ENCODE measurements at regions not wholly inside any gene's neighbourhood (a gene's known extent, or its start where the extent isn't known, plus 50 kb on each side); places are given as distances from the start of the nearest gene placed in this dataset.
"Not testable (repeated sequence)": the region's sequence is repeated elsewhere in the genome, so short reads cannot be mapped to it uniquely, and the experiment has no call there.

- DNase-seq: no peak
These were observed 215.9 kb downstream of the SH2D4B start for GRCh38 chr10:80753612-80754011.

DNA sequence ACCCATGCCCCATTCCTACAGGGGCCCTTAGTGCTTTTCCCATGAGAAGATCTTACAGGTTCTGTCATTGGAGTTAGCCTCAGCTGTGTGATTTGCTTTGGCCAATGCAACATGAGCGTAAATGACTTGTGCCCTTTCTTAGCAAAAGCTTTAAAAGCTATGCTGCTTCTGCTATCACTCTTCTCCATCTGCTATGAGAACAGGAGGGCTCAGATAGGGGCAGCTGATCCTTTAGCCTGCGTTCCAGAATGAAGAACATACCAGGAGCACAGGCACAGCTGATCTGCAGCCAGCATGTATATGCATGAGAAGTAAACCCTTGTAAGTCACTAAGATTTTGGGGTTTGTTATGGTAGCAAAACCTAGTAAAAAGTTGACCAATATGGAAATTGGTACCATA lies 218.2 kb downstream of the SH2D4B start:
- DNase-seq: no peak

DNA sequence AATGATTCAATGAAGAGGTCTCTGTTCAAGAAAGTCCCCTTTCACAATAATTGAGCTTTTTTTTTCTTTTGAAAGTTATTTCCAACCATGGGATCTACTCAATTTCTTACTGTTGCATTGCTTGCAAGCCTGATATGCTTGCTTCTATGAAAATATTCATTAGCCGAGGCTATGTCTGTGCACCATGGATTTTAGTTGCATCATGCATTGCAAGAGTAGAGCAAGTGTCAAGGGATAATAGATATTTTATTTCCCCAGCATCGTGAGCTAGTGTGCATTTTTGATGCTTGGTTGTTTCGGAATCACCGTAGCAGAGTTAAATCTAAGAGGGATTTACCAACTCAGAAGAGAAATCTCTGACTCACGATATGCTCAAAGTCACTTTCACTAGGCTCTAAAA lies 222.0 kb downstream of the SH2D4B start:
- no peak for DNase-seq

DNA sequence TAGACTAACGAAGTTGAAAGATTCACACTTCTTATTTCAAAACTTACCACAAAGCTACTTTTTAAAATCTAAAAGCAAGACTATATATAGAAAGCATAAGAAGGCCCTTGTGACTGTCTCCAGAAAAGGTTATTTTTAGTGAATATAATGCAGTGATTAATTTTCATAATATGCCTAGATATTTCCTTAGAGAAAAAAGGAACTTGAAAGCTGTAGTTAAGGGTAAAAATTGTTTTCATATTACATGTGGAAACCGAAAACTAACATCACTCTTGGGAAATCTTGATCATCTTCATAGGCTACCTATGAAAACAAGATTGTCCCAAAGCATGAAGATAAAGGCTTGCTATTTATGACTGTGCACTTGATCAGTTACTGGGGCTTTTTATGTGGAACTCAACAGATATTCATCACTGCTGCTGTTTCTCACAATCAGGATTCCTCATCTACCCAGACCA lies 223.2 kb downstream of the SH2D4B start:
- DNase-seq: no peak

GRCh38 chr10:80767963-80768362 lies 230.3 kb downstream of the SH2D4B start:
- no peak for DNase-seq

GRCh38 chr10:80769700-80770160 lies 232.0 kb downstream of the SH2D4B start:
- peak; percentile 48 for DNase-seq

DNA sequence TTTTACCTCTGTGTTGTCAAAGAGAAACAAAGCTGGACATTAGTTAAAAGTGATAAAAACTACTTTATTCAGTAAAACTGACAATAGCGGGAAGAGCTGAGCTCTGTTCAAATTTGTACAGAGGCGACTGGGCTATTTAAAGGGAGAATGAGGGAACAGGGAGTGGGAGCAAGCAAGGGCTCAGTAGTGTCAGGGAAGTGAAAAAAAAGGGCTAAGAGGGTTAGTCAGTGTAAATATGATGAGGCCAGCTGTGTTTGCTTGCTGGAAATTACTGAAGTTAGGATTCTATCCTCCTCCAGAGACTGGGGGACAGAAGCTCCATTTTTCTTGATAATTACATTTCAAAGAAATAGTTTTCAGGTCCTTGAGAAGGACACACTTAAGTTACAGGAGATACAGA lies 232.5 kb downstream of the SH2D4B start:
- peak; percentile 85 for DNase-seq

DNA sequence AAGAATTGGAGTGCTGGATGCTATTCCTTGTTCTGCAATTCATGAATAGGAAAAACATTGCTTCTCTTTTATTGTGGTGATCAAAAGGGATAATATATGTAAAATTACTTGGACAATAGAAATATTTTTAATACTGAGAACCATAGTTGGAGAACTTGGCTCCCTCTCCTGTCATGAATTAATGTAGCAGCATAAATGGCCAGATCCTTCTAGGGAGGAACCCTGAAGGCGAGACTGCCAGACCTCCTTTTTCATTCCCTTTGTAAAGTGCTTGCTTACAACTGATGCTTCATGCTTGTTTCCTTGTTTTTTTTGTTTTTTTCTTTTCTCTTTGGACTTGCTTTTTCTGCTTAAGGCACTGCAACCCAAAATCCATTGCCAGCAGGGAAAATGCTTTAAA lies 233.6 kb downstream of the SH2D4B start:
- peak; percentile 23 for DNase-seq

- DNase-seq: peak; percentile 61
These were observed 234.3 kb downstream of the SH2D4B start for GRCh38 chr10:80771902-80772555.

GRCh38 chr10:80772596-80772995 lies 234.9 kb downstream of the SH2D4B start:
- DNase-seq: no peak

GRCh38 chr10:80784695-80785094 lies 247.0 kb downstream of the SH2D4B start:
- no peak for DNase-seq

DNA sequence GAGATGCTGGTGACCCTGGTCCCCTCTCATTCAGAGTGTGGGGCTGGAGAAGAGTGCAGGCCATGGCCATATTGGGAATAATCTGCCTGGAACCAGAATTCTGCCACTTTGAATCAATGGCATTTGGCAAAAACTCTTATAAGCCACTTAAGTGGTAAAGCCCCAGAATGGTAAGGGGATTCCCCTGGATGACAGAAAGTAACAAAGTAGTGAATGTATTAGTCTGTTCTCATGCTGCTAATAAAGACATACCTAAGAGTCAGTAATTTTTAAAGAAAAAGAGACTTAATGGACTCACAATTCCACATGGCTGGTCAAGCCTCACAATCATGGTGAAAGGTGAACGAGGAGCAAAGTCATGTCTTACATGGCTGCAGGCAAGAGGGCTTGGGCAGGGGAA lies 248.6 kb downstream of the SH2D4B start:
- no peak for DNase-seq

DNA sequence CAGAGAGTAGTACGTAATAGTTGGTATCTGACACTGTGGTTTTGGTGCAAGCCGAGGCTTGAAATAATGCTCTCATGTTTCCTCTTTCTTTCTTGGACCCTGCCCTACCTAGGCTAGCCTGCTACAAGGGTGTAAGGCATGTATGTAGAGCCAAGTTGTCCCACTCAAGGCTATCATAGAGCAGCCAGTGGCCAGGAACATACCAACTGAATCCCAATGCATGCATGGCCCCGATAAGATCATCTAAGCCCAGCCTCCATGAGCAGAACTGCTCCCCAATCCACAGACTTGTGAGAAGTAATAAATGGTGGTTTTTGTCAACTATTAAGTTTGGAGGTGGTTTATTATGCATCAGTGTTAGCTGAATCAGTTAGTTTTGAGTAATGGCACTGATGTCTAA lies 250.2 kb downstream of the SH2D4B start:
- DNase-seq: no peak

DNA sequence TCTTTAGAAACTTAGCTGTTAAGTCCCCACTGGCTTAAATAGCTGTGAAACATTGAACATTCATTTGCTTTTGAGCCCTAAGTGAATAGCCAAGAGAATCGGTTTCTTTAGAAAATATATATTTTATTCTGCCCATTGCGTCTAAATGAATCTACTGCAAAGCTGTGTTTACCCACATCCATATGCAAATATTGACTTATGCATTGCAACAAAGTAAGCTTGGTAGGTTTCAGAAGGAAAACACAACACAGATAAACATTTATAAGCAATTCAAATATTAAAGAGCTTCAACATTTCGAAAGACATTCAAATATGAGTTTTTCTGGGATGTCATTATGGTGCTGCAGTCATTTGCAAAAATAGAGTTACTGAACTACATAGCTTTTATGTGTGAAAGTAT lies 257.3 kb downstream of the SH2D4B start:
- peak; percentile 63 for DNase-seq

DNA sequence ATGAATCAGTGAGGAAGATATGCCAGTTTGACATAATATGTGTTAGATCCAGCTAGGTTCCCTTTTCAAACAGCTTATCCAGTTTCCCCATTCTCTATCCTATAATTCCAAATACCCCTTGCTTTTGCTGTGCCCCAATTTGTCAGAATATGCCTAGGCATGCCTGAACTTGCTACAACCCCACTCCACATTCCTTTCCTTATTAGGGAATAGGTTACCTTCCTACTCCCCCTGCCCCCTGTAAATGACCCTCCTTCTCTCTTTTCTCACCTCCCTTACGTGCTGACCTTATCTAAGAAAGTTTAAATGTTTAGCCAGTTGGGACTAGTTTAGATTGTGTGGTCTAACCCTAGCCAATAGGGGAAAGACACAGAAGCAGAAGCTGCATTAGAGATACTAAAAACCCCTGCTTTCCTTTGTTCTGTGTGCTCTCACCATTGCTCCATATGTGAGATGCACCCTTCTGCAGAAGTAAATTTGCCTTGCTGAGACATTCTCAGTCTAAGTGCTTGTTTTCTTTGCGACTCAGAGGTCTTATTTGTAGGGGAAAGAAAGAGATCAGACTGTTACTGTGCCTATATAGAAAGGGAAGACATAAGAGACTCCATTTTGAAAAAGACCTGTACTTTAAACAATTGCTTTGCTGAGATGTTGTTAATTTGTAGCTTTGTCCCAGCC lies 267.8 kb downstream of the SH2D4B start:
- DNase-seq: peak; percentile 11

DNA sequence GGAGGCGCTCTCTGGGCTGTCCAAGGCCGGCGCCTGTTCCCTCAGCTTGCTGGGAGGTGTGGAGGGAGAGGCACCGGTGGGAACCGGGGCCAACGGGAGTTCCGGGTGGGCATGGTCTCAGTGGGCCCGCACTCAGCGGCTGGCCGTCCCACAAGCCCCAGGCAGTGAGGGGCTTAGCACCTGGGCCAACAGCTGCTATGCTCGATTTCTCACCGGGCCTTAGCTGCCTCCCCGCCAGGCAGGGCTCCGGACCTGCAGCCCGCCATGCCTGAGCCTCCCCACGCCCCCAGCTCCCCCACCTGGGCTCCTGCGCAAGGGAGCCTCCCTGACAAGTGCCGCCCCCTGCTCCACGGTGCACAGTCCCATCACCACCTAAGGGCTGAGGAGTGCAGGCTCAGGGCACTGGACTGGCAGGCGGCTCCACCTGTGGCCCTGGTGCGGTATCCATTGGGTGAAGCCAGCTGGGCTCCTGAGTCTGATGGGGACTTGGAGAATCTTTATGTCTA lies 276.5 kb downstream of the SH2D4B start:
- DNase-seq: no peak

DNA sequence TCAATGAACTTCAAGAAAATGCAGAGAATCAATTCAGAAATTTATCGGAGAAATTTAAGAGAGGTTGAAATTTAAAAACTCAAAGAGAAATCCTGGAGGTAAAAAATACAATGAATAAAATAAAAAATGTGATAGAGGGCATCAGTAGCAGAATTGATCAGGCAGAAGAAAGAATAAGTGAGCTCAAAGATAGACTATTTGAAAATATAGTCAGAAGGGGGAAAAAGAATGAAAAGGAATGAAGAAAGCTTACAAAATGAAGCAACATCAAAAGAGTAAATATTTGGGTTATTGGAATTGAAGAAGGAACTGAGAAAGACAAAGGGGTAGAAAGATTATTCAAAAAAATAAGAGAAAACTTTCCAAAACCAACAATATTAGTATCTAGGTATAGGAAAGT lies 291.4 kb downstream of the SH2D4B start:
- DNase-seq: no peak

DNA sequence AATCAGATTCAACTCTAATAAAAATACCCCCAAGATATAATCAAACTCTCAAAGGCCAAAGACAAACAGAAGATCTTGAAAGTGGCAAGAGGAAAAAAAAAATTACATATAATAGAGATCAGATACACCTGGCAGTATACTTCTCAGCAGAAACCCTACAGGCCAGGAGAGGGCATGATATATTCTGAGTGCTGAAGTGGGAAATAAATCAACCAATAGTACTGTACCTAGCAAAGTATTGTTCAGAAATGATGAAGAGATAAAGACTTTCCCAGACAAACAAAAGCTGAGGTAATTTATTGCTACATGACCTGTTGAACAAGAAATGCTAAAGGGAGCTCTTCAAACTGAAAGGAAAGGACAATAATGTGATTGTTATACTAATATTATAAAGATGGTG lies 291.9 kb downstream of the SH2D4B start:
- peak; percentile 20 for DNase-seq

DNA sequence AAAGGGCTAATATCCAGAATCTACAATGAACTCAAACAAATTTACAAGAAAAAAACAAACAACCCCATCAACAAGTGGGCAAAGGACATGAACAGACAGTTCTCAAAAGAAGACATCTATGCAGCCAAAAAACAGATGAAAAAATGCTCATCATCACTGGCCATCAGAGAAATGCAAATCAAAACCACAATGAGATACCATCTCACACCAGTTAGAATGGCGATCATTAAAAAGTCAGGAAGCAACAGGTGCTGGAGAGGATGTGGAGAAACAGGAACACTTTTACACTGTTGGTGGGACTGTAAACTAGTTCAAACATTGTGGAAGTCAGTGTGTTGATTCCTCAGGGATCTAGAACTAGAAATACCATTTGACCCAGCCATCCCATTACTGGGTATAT lies 295.0 kb downstream of the SH2D4B start:
- DNase-seq: not testable (repeated sequence)

DNA sequence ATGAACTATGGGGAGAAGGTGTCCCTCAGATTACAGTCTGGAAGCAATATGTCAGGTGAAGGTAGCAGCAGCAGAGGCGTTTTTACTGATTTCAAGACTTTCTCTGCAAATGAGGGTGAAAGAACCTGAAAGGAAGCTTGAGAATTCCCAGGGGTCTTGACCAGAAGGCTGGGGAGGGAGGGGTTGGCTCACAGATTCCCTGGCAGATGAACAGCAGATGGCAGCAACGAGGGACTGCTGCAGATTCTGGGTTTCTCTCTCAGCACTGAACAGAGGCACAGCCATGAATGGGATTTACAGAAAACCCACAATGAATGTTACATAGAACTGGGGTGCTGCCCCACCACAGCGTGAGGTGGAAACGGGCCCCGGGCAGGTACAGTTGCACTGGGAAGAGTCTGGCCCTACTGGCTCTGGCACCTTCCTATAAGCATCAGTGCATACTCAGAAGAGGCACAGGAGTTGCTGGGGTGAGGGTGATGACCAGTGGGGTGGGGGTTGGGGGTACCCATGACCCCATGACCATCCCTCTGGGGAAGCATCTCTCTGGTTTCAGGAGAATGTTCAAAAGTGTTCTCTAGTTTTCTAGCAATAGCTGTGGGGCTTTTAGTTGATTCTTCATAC lies 317.8 kb downstream of the SH2D4B start:
- DNase-seq: peak; percentile 42

DNA sequence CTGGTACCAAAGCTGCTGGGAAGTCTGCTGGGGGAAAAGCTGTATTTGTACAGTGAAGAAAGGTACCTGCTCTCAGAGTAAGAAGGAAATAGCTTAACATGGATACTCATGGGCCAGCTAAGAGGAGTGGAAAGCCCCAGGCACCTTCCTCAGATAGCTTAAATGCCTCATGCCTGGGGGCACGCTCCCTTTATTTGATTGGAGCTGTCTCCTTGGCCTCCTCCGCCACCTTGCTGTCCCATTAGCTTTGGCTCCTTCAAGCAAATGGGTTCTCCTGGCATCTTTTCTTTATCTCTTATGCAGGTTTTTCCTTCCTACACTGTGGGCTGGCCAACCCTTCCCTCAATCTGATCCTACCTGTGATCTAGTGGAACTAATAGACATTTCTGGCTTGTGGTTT lies 318.5 kb downstream of the SH2D4B start:
- DNase-seq: no peak

GRCh38 chr10:80859279-80859678 lies 321.6 kb downstream of the SH2D4B start:
- DNase-seq: not testable (repeated sequence)

- DNase-seq: peak; percentile 5
These were observed 323.0 kb downstream of the SH2D4B start for GRCh38 chr10:80860719-80861118.

DNA sequence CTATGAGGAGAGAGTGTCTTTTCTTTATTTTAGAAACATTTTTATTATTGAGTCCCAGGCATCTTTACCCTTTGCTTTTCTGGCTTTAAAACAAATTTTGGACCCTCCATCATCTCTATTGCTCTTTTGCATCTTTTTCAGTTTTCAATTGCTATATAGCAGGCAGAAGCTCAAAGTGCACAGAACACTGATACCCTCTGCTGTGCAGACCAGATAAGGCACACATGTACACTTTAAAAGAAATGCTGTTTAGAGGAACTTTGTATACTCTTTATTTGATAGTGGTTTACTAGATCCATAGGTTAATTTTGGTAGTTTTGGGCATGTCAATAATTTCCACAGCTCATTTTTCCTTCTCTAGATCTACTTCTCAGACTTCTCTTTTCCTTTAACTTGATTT lies 324.2 kb downstream of the SH2D4B start:
- peak; percentile 21 for DNase-seq
